GM12878 (cell line): ENCODE measurements at regions not wholly inside any gene's neighbourhood (a gene's known extent, or its start where the extent isn't known, plus 50 kb on each side); places are given as distances from the start of the nearest gene placed in this dataset.

ENCODE experiments used
- ATAC-seq: fragments of 200-7000 bp; cut with Tn5 transposase; 3 replicates; pipeline ENCODE4 v1.9.1; 2020; ENCODE audit warnings: mild to moderate bottlenecking, moderate library complexity
- BruUV-seq: library from RNA; stranded (reverse); fragments of 400-500 nt; replicated peaks from 2 replicates; lab custom pipeline; 2021; lab: Mats Ljungman, UMichigan
- CTCF ChIA-PET: fragments of 300-600 bp; sonication (Branson Sonifier 250); formaldehyde crosslinking; extraction: SDS; loops from one replicate; lab custom pipeline; 2021; ENCODE audit warnings: inconsistent platforms; lab: Yijun Ruan, JAX
- POLR2A ChIA-PET: fragments of 350-600 bp; formaldehyde crosslinking; extraction: SDS; loops from one replicate; lab custom pipeline; 2021; ENCODE audit warnings: inconsistent platforms; lab: Charles Lee
- RAD21 ChIA-PET: fragments of 300-600 bp; sonication (Branson Sonifier 250); formaldehyde crosslinking; loops from one replicate; lab custom pipeline; 2023; ENCODE audit warnings: antibody characterized with exemption; ENCODE audit not compliant: unreplicated experiment; lab: Charles Lee
- SMC1A ChIA-PET: fragments of 300-600 bp; sonication (Branson Sonifier 250); formaldehyde crosslinking; loops from one replicate; lab custom pipeline; 2023; ENCODE audit not compliant: unreplicated experiment, uncharacterized antibody; lab: Charles Lee
- DNase-seq: peaks from one replicate; pipeline ENCODE4 v3.0.0-alpha.2; 2011; ENCODE audit warnings: low read depth, low spot score
- FAIRE-seq: peaks from 3 replicates; lab custom pipeline; 2011; peaks lifted over from hg19 to GRCh38; lab: Jason Lieb, UNC
- H2AFZ ChIP-seq: 2 replicates; pipeline ENCODE4 v1.6.0; 2011; ENCODE audit warnings: low read depth, low read length, control low read depth; ENCODE audit not compliant: control insufficient read depth
- H3K27ac ChIP-seq: 2 replicates; pipeline ENCODE4 v1.5.1; 2011; ENCODE audit warnings: control low read depth; ENCODE audit not compliant: control insufficient read depth, insufficient read depth
- H3K27me3 ChIP-seq, 2 experiments: replicated peaks in 1 of 2; 2 replicates each; pipeline versions ENCODE4 v1.6.0 to v1.6.1; 2011; ENCODE audit warnings: low read length in 1 of 2; ENCODE audit not compliant: control insufficient read depth in 2 of 2, insufficient read depth in 2 of 2
- H3K36me3 ChIP-seq, 2 experiments: 2 replicates each; pipeline ENCODE4 v1.5.1; 2011; ENCODE audit warnings: low read length in 1 of 2; ENCODE audit not compliant: control insufficient read depth in 2 of 2, insufficient read depth in 2 of 2
- H3K4me1 ChIP-seq: 2 replicates; pipeline ENCODE4 v1.6.1; 2011; ENCODE audit warnings: mild to moderate bottlenecking, low read length, moderate library complexity, mixed read lengths; ENCODE audit not compliant: control insufficient read depth, insufficient read depth
- H3K4me2 ChIP-seq: 2 replicates; pipeline ENCODE4 v1.6.0; 2011; ENCODE audit warnings: control low read depth; ENCODE audit not compliant: control insufficient read depth, insufficient read depth
- H3K4me3 ChIP-seq: fragments of 200-600 bp; sonication (generic); 2 replicates; pipeline ENCODE4 v1.5.1; 2016
- H3K79me2 ChIP-seq: 2 replicates; pipeline ENCODE4 v1.6.0; 2011; ENCODE audit warnings: low read length; ENCODE audit not compliant: control insufficient read depth, insufficient read depth
- H3K9ac ChIP-seq: 2 replicates; pipeline ENCODE4 v1.8.0; 2011; ENCODE audit warnings: low read length, control low read depth, mixed read lengths; ENCODE audit not compliant: control insufficient read depth, insufficient read depth
- H3K9me3 ChIP-seq: replicated peaks from 3 replicates; pipeline ENCODE4 v1.5.1; 2011; ENCODE audit warnings: mild to moderate bottlenecking, low read length; ENCODE audit not compliant: control insufficient read depth, insufficient read depth
- H4K20me1 ChIP-seq: 2 replicates; pipeline ENCODE4 v1.6.0; 2011; ENCODE audit not compliant: control insufficient read depth, insufficient read depth
- ATF2 ChIP-seq: IDR thresholded peaks from 2 replicates; pipeline ENCODE4 v1.6.1; 2012; ENCODE audit warnings: low read length, inconsistent platforms
- BHLHE40 ChIP-seq, 2 experiments: fragments of 450-650 bp in 1 of 2; IDR thresholded peaks; 2 replicates each; pipeline ENCODE4 v1.6.1; 2011 to 2017; ENCODE audit warnings: low read depth in 2 of 2, borderline replicate concordance in 1 of 2, improper control_type of control experiment in 1 of 2, low read length in 1 of 2, mild to moderate bottlenecking in 1 of 2
- CBX5 ChIP-seq: sonication (generic); IDR thresholded peaks from 2 replicates; pipeline ENCODE4 v1.6.1; 2016; ENCODE audit warnings: low read depth, moderate library complexity, mild to moderate bottlenecking, inconsistent platforms
- ESRRA ChIP-seq: IDR thresholded peaks from 2 replicates; pipeline ENCODE4 v1.6.1; 2012; ENCODE audit warnings: mild to moderate bottlenecking, low read length, improper control_type of control experiment
- HDAC6 ChIP-seq: fragments of 200-600 bp; sonication (generic); IDR thresholded peaks from one replicate; pipeline ENCODE4 v1.8.0; 2017; ENCODE audit warnings: antibody characterized with exemption; ENCODE audit not compliant: unreplicated experiment
- KDM1A ChIP-seq: fragments of 200-600 bp; sonication (generic); IDR thresholded peaks from 2 replicates; pipeline ENCODE4 v1.6.1; 2016; ENCODE audit warnings: borderline replicate concordance
- RB1 ChIP-seq: fragments of 450-650 bp; formaldehyde crosslinking; IDR thresholded peaks from 2 replicates; pipeline ENCODE4 v1.6.1; 2017; ENCODE audit warnings: mild to moderate bottlenecking, borderline replicate concordance
- ZZZ3 ChIP-seq: IDR thresholded peaks from 2 replicates; pipeline ENCODE4 v1.6.1; 2011; ENCODE audit warnings: low read depth; ENCODE audit not compliant: control insufficient read depth, insufficient read length
- WGBS: methylation state at CpG from one replicate; pipeline ENCODE4 v1.1.6; 2016; ENCODE audit warnings: low lambda C conversion rate; ENCODE audit not compliant: insufficient replicate concordance, insufficient coverage; ENCODE audit errors: missing lambda C conversion rate; 5-methylcytosine and 5-hydroxymethylcytosine counted together
- in situ Hi-C: fragments of 300-500 bp; cut with MboI; formaldehyde crosslinking; loops from 9 replicates; pipeline ENCODE4 v1.14.3; 2018; ENCODE audit warnings: mixed read lengths
- intact Hi-C: fragments of 100-400 bp; cut with micrococcal nuclease; formaldehyde crosslinking; loops from one replicate; pipeline ENCODE4 v1.14.2; 2022; ENCODE audit not compliant: unreplicated experiment
- TF ChIP-seq, protein P1 (sequence below): fragments of 450-650 bp; IDR thresholded peaks from 2 replicates; pipeline ENCODE4 v1.6.1; 2018; ENCODE audit warnings: borderline replicate concordance, mild to moderate bottlenecking; ENCODE audit not compliant: partially characterized antibody

- H4K20me1 ChIP-seq: no peaks in the 10 kb centered on the region
- RAD21 ChIA-PET: no interaction called here
- DNase-seq (no peak), ATAC-seq (no peak), FAIRE-seq (no peak)
- H3K4me2 ChIP-seq: no peak overlapping the region
- H3K27me3 ChIP-seq: no peaks in the 10 kb centered on the region
- no peak overlapping the region for H3K9ac ChIP-seq
- no peak overlapping the region for H2AFZ ChIP-seq
- no TSS peak for BruUV-seq
- in situ Hi-C loops (no loop called here), intact Hi-C loops (no loop called here)
- no peak overlapping the region for H3K27ac ChIP-seq
- no peak overlapping the region for H3K4me3 ChIP-seq
- CTCF ChIA-PET: no interaction called here
- SMC1A ChIA-PET: no interaction called here
- POLR2A ChIA-PET: no interaction called here
- no peaks in the 10 kb centered on the region for H3K4me1 ChIP-seq
- H3K36me3 ChIP-seq: no peaks in the 10 kb centered on the region
- H3K79me2 ChIP-seq: no peaks in the 10 kb centered on the region
- no peaks in the 10 kb centered on the region for H3K9me3 ChIP-seq
- TF ChIP-seq ATF2: no peak
- no peak for TF ChIP-seq KDM1A
- no peak for TF ChIP-seq HDAC6
These were observed 202.1 kb downstream of the CENPC start for GRCh38 chr4:67343199-67343598.

- Histone ChIP-seq H3K4me1 (no peaks in the 10 kb centered on the region), H3K9me3 (no peaks in the 10 kb centered on the region), H3K4me2 (no peak overlapping the region), H3K27me3 (no peaks in the 10 kb centered on the region), H3K27ac (no peak overlapping the region)
- ChIA-PET POLR2A (no interaction called here), CTCF (no interaction called here)
- no TSS peak for BruUV-seq
- WGBS: 0% methylated on average over 2 of the region's 2 CpGs
- FAIRE-seq (no peak), ATAC-seq (no peak)
- TF ChIP-seq ATF2: no peak
- no peak for TF ChIP-seq ESRRA
- TF ChIP-seq, protein P1, sequence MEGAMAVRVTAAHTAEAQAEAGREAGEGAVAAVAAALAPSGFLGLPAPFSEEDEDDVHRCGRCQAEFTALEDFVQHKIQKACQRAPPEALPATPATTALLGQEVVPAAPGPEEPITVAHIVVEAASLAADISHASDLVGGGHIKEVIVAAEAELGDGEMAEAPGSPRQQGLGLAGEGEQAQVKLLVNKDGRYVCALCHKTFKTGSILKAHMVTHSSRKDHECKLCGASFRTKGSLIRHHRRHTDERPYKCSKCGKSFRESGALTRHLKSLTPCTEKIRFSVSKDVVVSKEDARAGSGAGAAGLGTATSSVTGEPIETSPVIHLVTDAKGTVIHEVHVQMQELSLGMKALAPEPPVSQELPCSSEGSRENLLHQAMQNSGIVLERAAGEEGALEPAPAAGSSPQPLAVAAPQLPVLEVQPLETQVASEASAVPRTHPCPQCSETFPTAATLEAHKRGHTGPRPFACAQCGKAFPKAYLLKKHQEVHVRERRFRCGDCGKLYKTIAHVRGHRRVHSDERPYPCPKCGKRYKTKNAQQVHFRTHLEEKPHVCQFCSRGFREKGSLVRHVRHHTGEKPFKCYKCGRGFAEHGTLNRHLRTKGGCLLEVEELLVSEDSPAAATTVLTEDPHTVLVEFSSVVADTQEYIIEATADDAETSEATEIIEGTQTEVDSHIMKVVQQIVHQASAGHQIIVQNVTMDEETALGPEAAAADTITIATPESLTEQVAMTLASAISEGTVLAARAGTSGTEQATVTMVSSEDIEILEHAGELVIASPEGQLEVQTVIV: no peak
- no peak for TF ChIP-seq BHLHE40 (IDR thresholded peaks at IDR 0.05; ENCODE audit: borderline replicate concordance in 1 of 2, low read depth in 2 of 2, low read length in 1 of 2)
- TF ChIP-seq RB1: no peak
- TF ChIP-seq ZZZ3: no peak
- no peak for TF ChIP-seq CBX5
- TF ChIP-seq, all 136 proteins: peak for 0
- Histone ChIP-seq H3K9ac (no peak overlapping the region), H4K20me1 (no peaks in the 10 kb centered on the region), H3K79me2 (no peaks in the 10 kb centered on the region), H2AFZ (no peak overlapping the region), H3K36me3 (no peaks in the 10 kb centered on the region), H3K4me3 (no peak overlapping the region)
- ChIA-PET SMC1A (no interaction called here), RAD21 (interaction anchor here (0.7 kb wide), 1 partner anchor 324 kb away, joined by 5 read pairs; no protein-coding TSS in a partner anchor)
- DNase-seq: no peak
- intact Hi-C loops (no loop called here), in situ Hi-C loops (no loop called here)
These were observed 203.0 kb downstream of the CENPC start for GRCh38 chr4:67342291-67342690.
